T-helper 2 cell treated with Interferon-gamma antibody and Interleukin-4, amounts not matched to agents 5 μg/mL and 100 μg/mL, for 36 hours (primary cell): ENCODE measurements at regions not wholly inside any gene's neighbourhood (a gene's known extent, or its start where the extent isn't known, plus 50 kb on each side); places are given as distances from the start of the nearest gene placed in this dataset.

Source experiments
- DNase-seq: peaks from one replicate; pipeline ENCODE4 v3.0.0; 2021; ENCODE audit warnings: low spot score
- H3K27ac Mint-ChIP-seq: one replicate; pipeline ENCODE4 v1.8.0; 2021; ENCODE audit warnings: mild to moderate bottlenecking, mixed read lengths
- H3K27me3 Mint-ChIP-seq: one replicate; pipeline ENCODE4 v1.8.0; 2021; ENCODE audit warnings: low read depth, mixed read lengths
- H3K36me3 Mint-ChIP-seq: one replicate; pipeline ENCODE4 v1.8.0; 2021; ENCODE audit warnings: low read depth, mixed read lengths
- H3K4me1 Mint-ChIP-seq: one replicate; pipeline ENCODE4 v1.8.0; 2021; ENCODE audit warnings: low read depth, mixed read lengths
- H3K4me3 Mint-ChIP-seq: one replicate; pipeline ENCODE4 v1.8.0; 2022; ENCODE audit warnings: mild to moderate bottlenecking, moderate library complexity, mixed read lengths
- H3K9me3 Mint-ChIP-seq: one replicate; pipeline ENCODE4 v1.8.0; 2021; ENCODE audit warnings: mixed read lengths

GRCh38 chr5:173777149-173777548, 111.0 kb upstream of the CPEB4 start:
- H3K4me1 Mint-ChIP-seq: peaks cover 8% of the 10 kb centered on the region
- no peak for DNase-seq
- no peaks in the 10 kb centered on the region for H3K36me3 Mint-ChIP-seq
- no peak overlapping the region for H3K4me3 Mint-ChIP-seq
- no peaks in the 10 kb centered on the region for H3K9me3 Mint-ChIP-seq
- no peak overlapping the region for H3K27ac Mint-ChIP-seq
- H3K27me3 Mint-ChIP-seq: peaks cover 2% of the 10 kb centered on the region

GRCh38 chr5:173777674-173778073, 110.5 kb upstream of the CPEB4 start:
- Mint-ChIP-seq H3K36me3 (no peaks in the 10 kb centered on the region), H3K9me3 (no peaks in the 10 kb centered on the region), H3K4me1 (peaks cover 10% of the 10 kb centered on the region), H3K4me3 (no peak overlapping the region), H3K27ac (no peak overlapping the region), H3K27me3 (peaks cover 2% of the 10 kb centered on the region)
- no peak for DNase-seq

DNA sequence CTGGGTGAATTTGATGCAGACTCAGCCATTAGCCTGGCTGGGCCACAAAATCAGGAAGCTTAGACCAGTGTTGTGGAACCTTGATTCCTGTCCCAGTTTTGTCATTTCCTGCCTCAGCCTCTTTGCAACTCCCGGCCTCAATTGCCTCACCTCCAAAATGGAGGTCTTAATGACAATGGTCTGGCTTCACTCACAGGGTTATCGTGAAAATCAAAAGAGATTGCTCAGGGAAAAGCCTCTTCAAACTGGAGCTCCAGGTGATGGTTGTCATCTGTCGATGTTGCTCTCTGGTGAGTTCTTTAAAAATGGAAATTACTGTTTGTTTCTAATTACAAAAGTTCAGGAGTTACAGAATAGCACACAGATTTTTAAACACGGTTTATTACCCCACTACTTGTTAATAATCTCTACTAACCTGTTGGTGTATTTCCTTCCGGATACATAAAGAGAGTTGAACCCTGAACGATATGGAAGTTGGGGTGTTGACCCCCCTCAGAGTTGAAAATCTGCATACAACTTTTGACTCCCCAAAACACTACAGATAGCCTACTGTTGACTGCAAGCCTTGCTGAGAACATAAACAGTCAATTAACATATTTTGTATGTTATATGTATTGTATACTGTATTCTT, 109.9 kb upstream of the CPEB4 start:
- H3K36me3 Mint-ChIP-seq: no peaks in the 10 kb centered on the region
- no peak overlapping the region for H3K27ac Mint-ChIP-seq
- H3K9me3 Mint-ChIP-seq: no peaks in the 10 kb centered on the region
- DNase-seq: no peak
- H3K4me3 Mint-ChIP-seq: no peak overlapping the region
- H3K4me1 Mint-ChIP-seq: peaks cover 10% of the 10 kb centered on the region
- peaks cover 2% of the 10 kb centered on the region for H3K27me3 Mint-ChIP-seq

DNA sequence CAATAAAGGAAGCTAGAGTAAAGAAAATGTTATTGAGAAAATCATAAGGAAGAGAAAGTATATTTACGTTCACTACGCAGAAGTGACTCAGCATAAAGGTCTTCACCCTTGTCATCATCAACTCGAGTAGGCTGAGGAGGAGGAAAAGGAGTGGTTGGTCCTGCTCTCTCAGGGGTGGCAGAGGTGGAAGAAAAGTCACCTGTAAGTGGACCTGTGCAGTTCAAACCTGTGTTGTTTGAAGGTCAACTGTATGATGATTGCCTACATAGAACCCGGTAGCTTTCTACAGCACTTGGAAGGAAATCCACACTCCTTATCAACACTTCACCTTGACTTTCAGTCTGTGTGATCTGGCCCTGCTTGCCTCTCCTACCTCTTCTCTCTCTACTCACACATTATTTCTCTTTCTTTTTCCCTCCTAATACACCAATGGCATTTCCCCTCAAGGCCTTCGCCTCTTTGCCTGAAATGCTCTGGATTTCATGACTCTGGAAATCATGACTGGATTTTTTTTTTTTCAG, 109.3 kb upstream of the CPEB4 start:
- Mint-ChIP-seq H3K27ac (no peak overlapping the region), H3K9me3 (no peaks in the 10 kb centered on the region), H3K4me1 (peaks cover 11% of the 10 kb centered on the region), H3K4me3 (no peak overlapping the region), H3K27me3 (peaks cover 2% of the 10 kb centered on the region), H3K36me3 (no peaks in the 10 kb centered on the region)
- no peak for DNase-seq

- DNase-seq: no peak
- H3K27ac Mint-ChIP-seq: peak overlapping the region; percentile 16
- H3K4me3 Mint-ChIP-seq: no peak overlapping the region
- H3K9me3 Mint-ChIP-seq: no peaks in the 10 kb centered on the region
- H3K27me3 Mint-ChIP-seq: peaks cover 2% of the 10 kb centered on the region
- peaks cover 12% of the 10 kb centered on the region for H3K4me1 Mint-ChIP-seq
- no peaks in the 10 kb centered on the region for H3K36me3 Mint-ChIP-seq
These were observed 107.6 kb upstream of the CPEB4 start for GRCh38 chr5:173780235-173781234.

DNA sequence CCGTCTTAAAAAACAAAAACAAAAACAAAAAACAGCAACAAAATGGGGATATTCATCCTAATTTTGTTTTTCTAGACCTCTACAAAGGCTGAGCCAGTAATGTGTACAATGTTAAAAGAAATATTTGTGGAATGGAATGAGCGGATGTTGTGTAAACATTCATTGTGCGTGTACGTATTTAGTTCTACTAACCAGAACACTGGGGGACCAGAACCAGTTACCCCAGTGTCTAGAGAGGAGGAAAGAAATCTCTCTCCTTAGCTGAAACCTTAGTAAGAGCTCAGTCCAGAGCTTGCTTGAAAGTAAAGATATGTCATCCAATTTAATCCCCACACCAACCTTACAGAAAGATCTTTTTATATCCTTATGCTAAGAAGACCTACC, 106.7 kb upstream of the CPEB4 start:
- peaks cover 2% of the 10 kb centered on the region for H3K27me3 Mint-ChIP-seq
- no peak for DNase-seq
- peaks cover 13% of the 10 kb centered on the region for H3K4me1 Mint-ChIP-seq
- peak overlapping the region; percentile 88 for H3K27ac Mint-ChIP-seq
- H3K36me3 Mint-ChIP-seq: no peaks in the 10 kb centered on the region
- no peak overlapping the region for H3K4me3 Mint-ChIP-seq
- H3K9me3 Mint-ChIP-seq: no peaks in the 10 kb centered on the region

- H3K4me3 Mint-ChIP-seq: peak overlapping the region; percentile 20
- no peaks in the 10 kb centered on the region for H3K9me3 Mint-ChIP-seq
- peak overlapping the region; percentile 88 for H3K27ac Mint-ChIP-seq
- H3K36me3 Mint-ChIP-seq: no peaks in the 10 kb centered on the region
- peak; percentile 52 for DNase-seq
- no peaks in the 10 kb centered on the region for H3K27me3 Mint-ChIP-seq
- peaks cover 13% of the 10 kb centered on the region for H3K4me1 Mint-ChIP-seq
These were observed 106.1 kb upstream of the CPEB4 start for GRCh38 chr5:173781816-173782670.

DNA sequence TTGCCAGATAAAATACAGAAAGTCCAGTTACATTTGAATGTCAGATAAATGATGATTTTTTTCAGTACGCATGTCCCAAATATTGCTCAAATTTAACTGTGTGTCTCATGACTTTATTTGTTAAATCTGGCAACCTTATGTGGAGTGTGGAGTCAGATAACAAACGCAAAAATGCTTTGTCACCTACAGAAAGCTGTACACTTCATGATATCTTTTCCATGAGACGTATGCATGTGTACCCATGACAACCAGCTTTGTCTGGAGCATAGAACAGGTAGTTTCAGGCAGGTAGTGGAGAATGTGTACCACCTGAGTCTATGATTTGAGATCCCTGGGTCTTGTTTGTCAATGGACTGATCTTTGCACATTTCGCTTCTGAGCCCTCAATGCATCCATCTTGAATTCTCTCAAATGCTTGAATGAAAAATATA, 105.5 kb upstream of the CPEB4 start:
- Mint-ChIP-seq H3K4me1 (peaks cover 13% of the 10 kb centered on the region), H3K27me3 (no peaks in the 10 kb centered on the region), H3K36me3 (no peaks in the 10 kb centered on the region), H3K27ac (peak overlapping the region; percentile 88), H3K9me3 (no peaks in the 10 kb centered on the region), H3K4me3 (no peak overlapping the region)
- no peak for DNase-seq

GRCh38 chr5:173783371-173783770, 104.8 kb upstream of the CPEB4 start:
- DNase-seq: no peak
- no peaks in the 10 kb centered on the region for H3K27me3 Mint-ChIP-seq
- H3K9me3 Mint-ChIP-seq: no peaks in the 10 kb centered on the region
- no peak overlapping the region for H3K27ac Mint-ChIP-seq
- H3K4me3 Mint-ChIP-seq: no peak overlapping the region
- H3K36me3 Mint-ChIP-seq: no peaks in the 10 kb centered on the region
- peaks cover 13% of the 10 kb centered on the region for H3K4me1 Mint-ChIP-seq

- Mint-ChIP-seq H3K9me3 (no peaks in the 10 kb centered on the region), H3K4me3 (no peak overlapping the region), H3K27ac (no peak overlapping the region), H3K4me1 (peaks cover 13% of the 10 kb centered on the region), H3K36me3 (no peaks in the 10 kb centered on the region), H3K27me3 (no peaks in the 10 kb centered on the region)
- DNase-seq: no peak
These were observed 102.7 kb upstream of the CPEB4 start for GRCh38 chr5:173785400-173785799.

- H3K27ac Mint-ChIP-seq: no peak overlapping the region
- no peaks in the 10 kb centered on the region for H3K36me3 Mint-ChIP-seq
These were observed 102.3 kb upstream of the CPEB4 start for GRCh38 chr5:173785866-173786265.

GRCh38 chr5:173786286-173787187, 101.6 kb upstream of the CPEB4 start:
- no peaks in the 10 kb centered on the region for H3K36me3 Mint-ChIP-seq
- no peak for DNase-seq
- H3K4me1 Mint-ChIP-seq: peaks cover 11% of the 10 kb centered on the region
- H3K27ac Mint-ChIP-seq: no peak overlapping the region
- H3K27me3 Mint-ChIP-seq: no peaks in the 10 kb centered on the region
- H3K4me3 Mint-ChIP-seq: no peak overlapping the region
- no peaks in the 10 kb centered on the region for H3K9me3 Mint-ChIP-seq

More at GRCh38 chr5:173785866-173786265, 102.3 kb upstream of the CPEB4 start:
- H3K4me1 Mint-ChIP-seq: peaks cover 13% of the 10 kb centered on the region
- DNase-seq: no peak
- H3K27me3 Mint-ChIP-seq: no peaks in the 10 kb centered on the region
- no peak overlapping the region for H3K4me3 Mint-ChIP-seq
- H3K9me3 Mint-ChIP-seq: no peaks in the 10 kb centered on the region
